ENCODE measurements at regions not wholly inside any gene's neighbourhood (a gene's known extent, or its start where the extent isn't known, plus 50 kb on each side); places are given as distances from the start of the nearest gene placed in this dataset.

GRCh38 chr1:57791497-57791896 lies 367.6 kb upstream of the DAB1 start:
- TF ChIP-seq POLR2AphosphoS5 (IDR thresholded peaks at IDR 0.05; ENCODE audit: low read depth, low read length): no peak
- TF ChIP-seq POLR2A (IDR thresholded peaks at IDR 0.05; ENCODE audit: low read depth, low read length): no peak
- no peak for TF ChIP-seq TAF1 (IDR thresholded peaks at IDR 0.05; ENCODE audit: borderline replicate concordance, low read depth, low read length)
